ENCODE measurements at regions not wholly inside any gene's neighbourhood (a gene's known extent, or its start where the extent isn't known, plus 50 kb on each side); places are given as distances from the start of the nearest gene placed in this dataset.
"Not testable (repeated sequence)": the region's sequence is repeated elsewhere in the genome, so short reads cannot be mapped to it uniquely, and the experiment has no call there.

GRCh38 chr12:113561068-113561780, 89.6 kb upstream of the LHX5 start:
- no peak for DNase-seq

GRCh38 chr12:113559466-113559865, 87.8 kb upstream of the LHX5 start:
- DNase-seq: no peak

GRCh38 chr12:113555226-113555625, 83.6 kb upstream of the LHX5 start:
- DNase-seq: no peak

DNA sequence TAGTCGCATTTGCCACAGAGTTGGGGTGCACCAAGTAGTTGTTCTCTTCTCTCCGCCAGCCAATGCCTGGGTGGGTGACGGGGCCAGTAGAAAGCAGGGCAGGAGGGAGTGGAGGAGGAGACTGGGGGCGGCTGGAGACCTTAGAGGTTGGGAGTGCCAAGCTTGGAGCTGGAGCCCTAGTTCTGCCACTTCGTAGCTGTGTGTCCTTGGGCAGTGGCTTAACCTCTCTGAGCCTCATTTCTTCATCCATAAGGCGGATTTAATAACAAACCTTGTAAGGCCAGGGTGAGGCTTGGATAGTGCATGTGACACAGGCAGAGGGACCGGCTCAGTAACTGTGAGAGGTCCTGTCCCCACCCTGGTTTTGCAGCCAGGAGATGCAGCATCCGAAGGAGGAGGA, 81.1 kb upstream of the LHX5 start:
- no peak for DNase-seq

- DNase-seq: no peak
These were observed 79.9 kb upstream of the LHX5 start for GRCh38 chr12:113551563-113551962.

- no peak for DNase-seq
These were observed 76.8 kb upstream of the LHX5 start for GRCh38 chr12:113548467-113548866.

DNA sequence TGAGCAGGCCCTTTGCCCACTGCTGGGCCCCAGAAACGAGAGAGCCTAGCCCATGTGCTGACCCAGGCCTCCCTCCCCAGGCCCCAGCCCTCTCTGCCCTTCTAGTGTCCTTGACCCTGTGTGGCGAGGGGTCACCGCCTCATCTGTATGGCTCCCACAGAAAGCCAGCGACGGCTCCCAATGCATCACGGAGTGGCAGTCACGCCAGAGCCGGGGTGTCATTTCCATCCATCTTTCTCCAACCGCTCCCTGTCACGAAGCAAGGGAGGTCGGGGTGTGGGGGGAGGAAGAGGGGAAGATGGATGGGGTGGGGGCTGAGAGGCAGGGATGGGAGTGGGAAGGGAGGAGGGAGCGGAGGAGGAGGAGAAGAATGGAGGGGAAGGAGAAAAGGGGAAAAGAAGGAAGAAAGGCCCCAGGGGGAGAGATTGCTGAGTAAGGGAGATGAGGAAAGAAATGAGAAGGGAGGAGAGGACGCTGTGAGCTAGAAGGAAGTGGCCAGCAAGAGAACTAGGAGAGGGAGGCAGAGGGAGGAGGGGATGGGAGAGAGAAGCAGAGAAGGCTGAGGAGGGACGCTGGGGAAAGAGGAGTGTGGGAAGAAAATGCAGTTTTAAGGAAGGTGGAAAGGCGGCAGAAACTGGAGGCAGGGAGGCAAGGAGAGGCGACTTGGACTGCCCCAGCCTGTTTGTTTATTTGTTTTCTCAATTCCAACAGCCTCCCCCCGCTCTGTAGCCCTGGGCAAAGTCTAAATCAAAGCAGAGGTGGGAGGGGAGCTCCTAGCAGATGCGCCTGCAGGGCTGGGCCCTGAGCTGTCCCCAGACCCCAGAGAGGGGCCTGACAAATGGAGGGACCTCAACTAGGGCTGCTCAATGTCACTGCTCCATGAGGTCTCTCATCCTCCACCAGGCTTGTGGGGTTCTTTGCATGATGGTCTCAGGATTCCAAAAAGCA, 75.5 kb upstream of the LHX5 start:
- DNase-seq: no peak

DNA sequence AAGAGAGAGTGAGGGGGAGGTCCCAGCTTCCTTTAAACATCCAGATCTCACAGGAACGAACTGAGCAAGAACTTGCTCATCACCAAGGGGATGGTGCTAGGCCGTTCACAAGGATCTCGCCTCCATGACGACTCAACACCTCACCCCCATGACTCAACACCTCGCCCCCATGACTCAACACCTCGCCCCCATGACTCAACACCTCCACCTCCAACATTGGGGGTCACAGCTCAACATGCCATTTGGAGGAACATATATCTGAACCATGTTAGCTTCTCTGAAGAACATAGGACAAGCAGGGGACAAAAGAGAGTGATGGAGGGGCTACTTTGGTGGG, 66.0 kb upstream of the LHX5 start:
- no peak for DNase-seq

DNA sequence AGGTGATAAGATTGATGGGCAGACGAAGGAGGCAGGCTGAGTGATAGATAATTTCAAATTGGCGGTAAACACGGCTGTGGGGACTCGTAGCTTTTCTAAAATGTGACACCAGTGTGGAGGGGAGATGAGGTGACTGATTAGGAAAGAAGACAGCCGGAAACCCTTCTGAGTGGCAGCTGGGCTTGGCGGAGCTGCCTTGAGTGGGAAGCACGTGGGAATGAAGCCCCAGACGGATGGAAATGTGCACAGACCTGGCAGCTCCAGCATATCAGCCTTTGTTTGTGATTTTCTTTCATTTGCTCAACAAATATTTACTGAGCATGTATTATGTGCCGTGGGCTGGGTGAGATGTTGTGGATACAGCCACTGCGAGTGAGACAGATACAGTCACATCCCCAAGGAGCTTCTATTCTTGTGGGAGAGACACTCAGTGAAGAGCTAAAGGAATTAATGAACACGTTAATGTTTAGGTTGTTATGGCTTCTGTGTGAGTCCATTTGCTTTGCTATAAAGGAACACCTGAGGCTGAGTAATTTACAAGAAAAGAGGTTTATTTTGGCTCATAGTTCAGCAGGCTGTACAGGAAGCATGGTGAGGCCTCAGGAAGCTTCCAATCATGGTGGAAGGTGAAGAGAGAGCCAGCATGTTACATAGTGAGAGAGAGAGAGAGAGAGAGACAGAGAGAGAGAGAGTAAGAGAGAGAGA, 65.5 kb upstream of the LHX5 start:
- no peak for DNase-seq

DNA sequence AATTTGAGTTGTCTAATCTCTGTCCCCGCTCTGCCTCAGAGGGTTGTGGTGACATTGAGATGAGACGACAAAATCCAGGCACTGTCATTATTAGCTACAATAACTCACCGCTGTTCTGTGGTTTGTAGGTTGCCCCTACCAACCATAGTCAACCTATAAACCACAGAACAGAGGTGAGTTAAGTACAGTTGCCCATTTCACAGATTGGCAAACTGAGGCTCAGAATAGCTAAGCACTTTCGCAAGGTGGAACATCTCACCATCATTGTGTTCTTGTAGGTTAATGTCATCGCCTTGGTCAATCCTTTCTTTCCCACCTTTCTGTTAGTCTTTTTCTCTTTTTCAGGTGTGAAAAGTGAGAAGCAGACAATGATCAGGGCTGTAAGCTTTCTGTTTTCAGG, 63.4 kb upstream of the LHX5 start:
- DNase-seq: no peak

DNA sequence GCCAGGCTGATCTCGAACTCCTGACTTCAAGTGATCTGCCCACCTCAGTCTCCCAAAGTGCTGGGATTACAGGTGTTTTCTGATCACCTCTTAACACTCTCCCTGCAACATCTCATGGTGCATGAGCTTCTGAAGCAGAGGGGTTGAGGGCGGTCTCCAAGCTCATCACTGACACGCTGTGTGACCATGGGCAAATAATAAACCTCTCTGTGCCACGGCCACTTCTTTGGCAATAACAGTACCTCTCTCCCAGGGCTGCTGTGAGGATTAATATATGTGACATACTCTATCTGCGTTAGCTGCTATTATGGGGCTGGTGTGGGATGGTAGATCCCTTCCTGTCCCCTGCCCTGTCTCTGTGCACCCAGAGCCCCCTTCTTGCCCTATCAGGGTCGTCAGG, 62.9 kb upstream of the LHX5 start:
- DNase-seq: no peak

DNA sequence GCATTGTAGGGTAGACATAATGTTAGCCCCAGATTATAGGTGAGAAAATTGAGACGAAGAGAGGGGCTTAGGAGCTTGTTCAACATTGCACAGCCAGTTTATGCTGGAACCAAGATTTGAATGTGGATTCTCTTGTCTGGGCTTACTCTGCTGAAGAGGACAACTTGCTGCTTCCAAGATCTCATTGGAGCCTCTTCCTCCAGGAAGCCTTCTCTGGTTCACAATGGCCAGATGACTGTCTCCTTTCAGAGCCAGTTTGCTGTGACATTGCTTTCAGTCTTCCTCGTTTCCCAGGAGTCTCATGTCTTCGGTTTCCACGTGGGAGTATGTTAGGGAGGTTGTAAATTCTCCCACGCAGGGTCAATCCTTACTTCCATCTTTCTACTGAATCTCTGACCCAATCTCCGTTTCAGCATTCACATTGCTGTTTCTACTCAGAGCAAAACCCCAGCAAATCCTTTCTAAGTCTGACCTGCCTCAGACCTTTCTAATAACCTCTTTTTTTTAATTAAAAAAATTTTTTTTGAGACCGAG, 62.2 kb upstream of the LHX5 start:
- no peak for DNase-seq

DNA sequence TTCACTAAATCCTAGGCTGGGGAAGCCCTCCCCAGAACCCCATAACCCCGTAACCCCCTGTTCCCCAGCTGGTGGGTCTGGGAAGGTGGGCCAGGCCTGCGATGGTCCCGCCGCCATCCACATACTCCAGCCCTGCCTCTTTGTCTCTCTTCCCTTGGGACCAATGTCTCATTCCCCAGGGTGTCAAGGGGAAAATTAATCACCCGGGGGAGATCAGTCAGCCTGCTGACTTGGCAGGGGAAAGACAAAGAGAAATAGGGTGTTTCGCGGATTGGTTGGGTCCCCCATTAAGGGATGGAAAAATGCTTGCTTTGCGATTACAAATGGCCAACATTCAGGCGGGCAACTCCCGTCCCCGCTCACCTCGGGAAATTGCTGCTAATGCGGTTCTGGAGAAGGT, 60.6 kb upstream of the LHX5 start:
- no peak for DNase-seq

DNA sequence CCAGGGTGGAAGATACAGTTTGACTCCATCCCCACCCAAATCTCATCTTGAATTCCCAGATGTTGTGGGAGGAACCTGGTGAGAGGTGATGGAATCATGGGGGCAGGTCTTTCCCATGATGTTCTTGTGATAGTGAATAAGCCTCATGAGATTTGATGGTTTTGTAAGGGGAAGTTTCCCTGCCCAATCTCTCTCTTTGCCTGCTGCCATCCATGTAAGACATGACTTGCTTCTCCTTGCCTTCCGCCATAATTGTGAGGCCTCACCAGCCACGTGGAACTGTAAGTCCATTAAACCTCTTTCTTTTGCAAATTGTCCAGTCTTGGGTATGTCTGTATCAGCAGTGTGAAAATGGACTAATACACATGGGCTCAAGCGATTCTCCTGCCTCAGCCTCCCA, 59.4 kb upstream of the LHX5 start:
- not testable (repeated sequence) for DNase-seq

- no peak for DNase-seq
These were observed 57.1 kb upstream of the LHX5 start for GRCh38 chr12:113528606-113529293.

DNA sequence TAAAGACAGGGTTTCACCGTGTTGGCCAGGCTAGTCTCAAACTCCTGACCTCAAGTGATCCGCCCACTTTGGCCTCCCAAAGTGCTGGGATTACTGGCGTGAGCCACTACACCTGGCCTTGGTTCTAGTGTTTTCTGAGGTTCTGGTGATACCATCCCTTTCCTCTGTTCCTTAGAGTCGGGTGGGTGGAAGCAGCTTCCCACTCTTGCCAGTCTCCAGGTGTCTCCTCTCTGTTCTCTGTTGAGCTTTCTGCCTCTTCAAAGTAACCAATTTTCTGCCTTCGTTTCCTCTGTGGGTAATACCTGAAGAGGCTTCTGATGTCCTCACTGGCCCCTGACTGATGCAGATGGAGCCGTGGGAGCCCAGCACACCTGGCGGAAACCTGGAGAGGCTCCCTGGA, 53.4 kb upstream of the LHX5 start:
- DNase-seq: no peak

GRCh38 chr12:113524495-113524894, 52.8 kb upstream of the LHX5 start:
- DNase-seq: no peak

- DNase-seq: no peak
These were observed 50.0 kb upstream of the LHX5 start for GRCh38 chr12:113521708-113522107.

All from eye (tissue), 1 donor.